WTC11 (cell line): ENCODE measurements at regions not wholly inside any gene's neighbourhood (a gene's known extent, or its start where the extent isn't known, plus 50 kb on each side); places are given as distances from the start of the nearest gene placed in this dataset.

Source experiments
- ATAC-seq: fragments of 200-7000 bp; cut with Tn5 transposase; 2 replicates; pipeline ENCODE4 v1.10.0; 2021; ENCODE audit warnings: mild to moderate bottlenecking, moderate library complexity
- CTCF ChIA-PET: fragments of 300-600 bp; sonication (Branson Sonifier 250); formaldehyde crosslinking; loops from one replicate; lab custom pipeline; 2021; ENCODE audit warnings: antibody characterized with exemption; lab: Charles Lee
- POLR2A ChIA-PET: fragments of 350-600 bp; sonication (Branson Sonifier 250); formaldehyde crosslinking; loops from one replicate; lab custom pipeline; 2021; ENCODE audit warnings: antibody characterized with exemption; lab: Charles Lee
- DNase-seq: peaks from one replicate; pipeline ENCODE4 v3.0.0; 2021; ENCODE audit warnings: low spot score
- H3K27ac Mint-ChIP-seq: 2 replicates; pipeline ENCODE4 v1.8.0; 2021; ENCODE audit warnings: mixed read lengths
- H3K27me3 Mint-ChIP-seq: 2 replicates; pipeline ENCODE4 v1.8.0; 2021; ENCODE audit warnings: low read depth, mild to moderate bottlenecking, moderate library complexity, mixed read lengths
- H3K36me3 Mint-ChIP-seq: 2 replicates; pipeline ENCODE4 v1.8.0; 2021; ENCODE audit warnings: mixed read lengths
- H3K4me1 Mint-ChIP-seq: 2 replicates; pipeline ENCODE4 v1.8.0; 2022; ENCODE audit warnings: mixed read lengths
- H3K4me3 Mint-ChIP-seq: 2 replicates; pipeline ENCODE4 v1.8.0; 2021; ENCODE audit warnings: mild to moderate bottlenecking, moderate library complexity, mixed read lengths
- H3K9me3 Mint-ChIP-seq: 2 replicates; pipeline ENCODE4 v1.8.0; 2021; ENCODE audit warnings: mixed read lengths
- ATF1 ChIP-seq: sonication (generic); formaldehyde crosslinking; IDR thresholded peaks from 2 replicates; pipeline ENCODE4 v1.8.1; 2023; ENCODE audit warnings: mild to moderate bottlenecking, moderate library complexity, missing genetic modification reagents
- CDX4 ChIP-seq: fragments of 250-450 bp; sonication (Bioruptor Pico); IDR thresholded peaks from 2 replicates; pipeline ENCODE4 v1.9.0; 2021; ENCODE audit warnings: moderate library complexity, mild to moderate bottlenecking, inconsistent platforms, borderline replicate concordance
- CREB1 ChIP-seq: sonication (generic); formaldehyde crosslinking; IDR thresholded peaks from 2 replicates; pipeline ENCODE4 v1.8.0; 2023; ENCODE audit warnings: mild to moderate bottlenecking, missing genetic modification reagents
- E2F4 ChIP-seq: sonication (generic); formaldehyde crosslinking; IDR thresholded peaks from 2 replicates; pipeline ENCODE4 v1.8.1; 2022; ENCODE audit warnings: low read depth, mild to moderate bottlenecking, moderate library complexity, missing genetic modification reagents, borderline replicate concordance
- MYBL2 ChIP-seq: sonication (generic); formaldehyde crosslinking; IDR thresholded peaks from 2 replicates; pipeline ENCODE4 v1.8.1; 2023; ENCODE audit warnings: mild to moderate bottlenecking, moderate library complexity, missing genetic modification reagents
- PRDM15 ChIP-seq: sonication (generic); formaldehyde crosslinking; IDR thresholded peaks from 2 replicates; pipeline ENCODE4 v1.8.0; 2022; ENCODE audit warnings: missing genetic modification reagents
- SOX15 ChIP-seq: fragments of 250-450 bp; sonication (Bioruptor Pico); IDR thresholded peaks from 2 replicates; pipeline ENCODE4 v1.9.0; 2021; ENCODE audit warnings: mild to moderate bottlenecking
- TCF7 ChIP-seq: sonication (generic); formaldehyde crosslinking; IDR thresholded peaks from 2 replicates; pipeline ENCODE4 v1.8.0; 2022; ENCODE audit warnings: mild to moderate bottlenecking, low read depth, missing genetic modification reagents, moderate library complexity
- TEAD4 ChIP-seq: sonication (generic); formaldehyde crosslinking; IDR thresholded peaks from 2 replicates; pipeline ENCODE4 v1.8.0; 2022; ENCODE audit warnings: mild to moderate bottlenecking, missing genetic modification reagents
- ZNF219 ChIP-seq: sonication (generic); formaldehyde crosslinking; IDR thresholded peaks from 2 replicates; pipeline ENCODE4 v1.8.0; 2023; ENCODE audit warnings: missing genetic modification reagents, mild to moderate bottlenecking, borderline replicate concordance
- ZNF317 ChIP-seq: sonication (generic); formaldehyde crosslinking; IDR thresholded peaks from 2 replicates; pipeline ENCODE4 v1.8.1; 2023; ENCODE audit warnings: low read depth, mild to moderate bottlenecking, moderate library complexity, missing genetic modification reagents, borderline replicate concordance
- ZNF396 ChIP-seq: fragments of 250-450 bp; sonication (Bioruptor Pico); IDR thresholded peaks from 2 replicates; pipeline ENCODE4 v1.8.0; 2021; ENCODE audit warnings: mild to moderate bottlenecking, moderate library complexity, borderline replicate concordance
- TF ChIP-seq, protein P1 (sequence below): sonication (generic); formaldehyde crosslinking; IDR thresholded peaks from 2 replicates; pipeline ENCODE4 v1.8.0; 2023; ENCODE audit warnings: mild to moderate bottlenecking, missing genetic modification reagents
- TF ChIP-seq, protein P2 (sequence below): sonication (generic); formaldehyde crosslinking; IDR thresholded peaks from 2 replicates; pipeline ENCODE4 v1.8.1; 2022; ENCODE audit warnings: low read depth, missing genetic modification reagents, borderline replicate concordance
- TF ChIP-seq, protein P3 (sequence below): sonication (generic); formaldehyde crosslinking; IDR thresholded peaks from 2 replicates; pipeline ENCODE4 v1.8.1; 2023; ENCODE audit warnings: mild to moderate bottlenecking, missing genetic modification reagents, moderate library complexity
- TF ChIP-seq, protein P4 (sequence below): fragments of 250-450 bp; sonication (Bioruptor Pico); IDR thresholded peaks from 2 replicates; pipeline ENCODE4 v2.1.2; 2022; ENCODE audit warnings: mild to moderate bottlenecking, moderate library complexity
- TF ChIP-seq, protein P5 (sequence below): fragments of 200-600 bp; IDR thresholded peaks from 2 replicates; pipeline ENCODE4 v1.8.0; 2022; ENCODE audit warnings: antibody characterized with exemption
- TF ChIP-seq, protein P6 (sequence below): sonication (generic); formaldehyde crosslinking; conservative IDR thresholded peaks from 2 replicates; pipeline ENCODE4 v1.8.1; 2022; ENCODE audit warnings: mild to moderate bottlenecking, missing genetic modification reagents

- H3K36me3 Mint-ChIP-seq = peaks cover 20% of the 10 kb centered on the region
- H3K27ac Mint-ChIP-seq = no peak overlapping the region
- no peaks in the 10 kb centered on the region; the same call in 1 of the 2 replicates for H3K27me3 Mint-ChIP-seq
- no peaks in the 10 kb centered on the region for H3K4me1 Mint-ChIP-seq
- POLR2A ChIA-PET = no interaction called here
- TF ChIP-seq CDX4 (CRISPR knock-in tag) (no peak), E2F4 (no peak), MYBL2 (CRISPR knock-in tag) (no peak), ZNF317 (CRISPR knock-in tag) (no peak), TCF7 (CRISPR knock-in tag) (no peak), ZNF396 (CRISPR knock-in tag) (no peak), ATF1 (no peak), PRDM15 (CRISPR knock-in tag) (no peak), ZNF219 (CRISPR knock-in tag) (no peak), CREB1 (CRISPR knock-in tag) (no peak), SOX15 (CRISPR knock-in tag) (no peak), TEAD4 (CRISPR knock-in tag) (no peak)
- TF ChIP-seq, protein P1, sequence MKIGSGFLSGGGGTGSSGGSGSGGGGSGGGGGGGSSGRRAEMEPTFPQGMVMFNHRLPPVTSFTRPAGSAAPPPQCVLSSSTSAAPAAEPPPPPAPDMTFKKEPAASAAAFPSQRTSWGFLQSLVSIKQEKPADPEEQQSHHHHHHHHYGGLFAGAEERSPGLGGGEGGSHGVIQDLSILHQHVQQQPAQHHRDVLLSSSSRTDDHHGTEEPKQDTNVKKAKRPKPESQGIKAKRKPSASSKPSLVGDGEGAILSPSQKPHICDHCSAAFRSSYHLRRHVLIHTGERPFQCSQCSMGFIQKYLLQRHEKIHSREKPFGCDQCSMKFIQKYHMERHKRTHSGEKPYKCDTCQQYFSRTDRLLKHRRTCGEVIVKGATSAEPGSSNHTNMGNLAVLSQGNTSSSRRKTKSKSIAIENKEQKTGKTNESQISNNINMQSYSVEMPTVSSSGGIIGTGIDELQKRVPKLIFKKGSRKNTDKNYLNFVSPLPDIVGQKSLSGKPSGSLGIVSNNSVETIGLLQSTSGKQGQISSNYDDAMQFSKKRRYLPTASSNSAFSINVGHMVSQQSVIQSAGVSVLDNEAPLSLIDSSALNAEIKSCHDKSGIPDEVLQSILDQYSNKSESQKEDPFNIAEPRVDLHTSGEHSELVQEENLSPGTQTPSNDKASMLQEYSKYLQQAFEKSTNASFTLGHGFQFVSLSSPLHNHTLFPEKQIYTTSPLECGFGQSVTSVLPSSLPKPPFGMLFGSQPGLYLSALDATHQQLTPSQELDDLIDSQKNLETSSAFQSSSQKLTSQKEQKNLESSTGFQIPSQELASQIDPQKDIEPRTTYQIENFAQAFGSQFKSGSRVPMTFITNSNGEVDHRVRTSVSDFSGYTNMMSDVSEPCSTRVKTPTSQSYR (CRISPR knock-in tag) = no peak
- TF ChIP-seq, protein P2, sequence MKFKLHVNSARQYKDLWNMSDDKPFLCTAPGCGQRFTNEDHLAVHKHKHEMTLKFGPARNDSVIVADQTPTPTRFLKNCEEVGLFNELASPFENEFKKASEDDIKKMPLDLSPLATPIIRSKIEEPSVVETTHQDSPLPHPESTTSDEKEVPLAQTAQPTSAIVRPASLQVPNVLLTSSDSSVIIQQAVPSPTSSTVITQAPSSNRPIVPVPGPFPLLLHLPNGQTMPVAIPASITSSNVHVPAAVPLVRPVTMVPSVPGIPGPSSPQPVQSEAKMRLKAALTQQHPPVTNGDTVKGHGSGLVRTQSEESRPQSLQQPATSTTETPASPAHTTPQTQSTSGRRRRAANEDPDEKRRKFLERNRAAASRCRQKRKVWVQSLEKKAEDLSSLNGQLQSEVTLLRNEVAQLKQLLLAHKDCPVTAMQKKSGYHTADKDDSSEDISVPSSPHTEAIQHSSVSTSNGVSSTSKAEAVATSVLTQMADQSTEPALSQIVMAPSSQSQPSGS (CRISPR knock-in tag) = no peak
- TF ChIP-seq, protein P3, sequence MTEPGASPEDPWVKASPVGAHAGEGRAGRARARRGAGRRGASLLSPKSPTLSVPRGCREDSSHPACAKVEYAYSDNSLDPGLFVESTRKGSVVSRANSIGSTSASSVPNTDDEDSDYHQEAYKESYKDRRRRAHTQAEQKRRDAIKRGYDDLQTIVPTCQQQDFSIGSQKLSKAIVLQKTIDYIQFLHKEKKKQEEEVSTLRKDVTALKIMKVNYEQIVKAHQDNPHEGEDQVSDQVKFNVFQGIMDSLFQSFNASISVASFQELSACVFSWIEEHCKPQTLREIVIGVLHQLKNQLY (CRISPR knock-in tag) = no peak
- TF ChIP-seq, protein P4, sequence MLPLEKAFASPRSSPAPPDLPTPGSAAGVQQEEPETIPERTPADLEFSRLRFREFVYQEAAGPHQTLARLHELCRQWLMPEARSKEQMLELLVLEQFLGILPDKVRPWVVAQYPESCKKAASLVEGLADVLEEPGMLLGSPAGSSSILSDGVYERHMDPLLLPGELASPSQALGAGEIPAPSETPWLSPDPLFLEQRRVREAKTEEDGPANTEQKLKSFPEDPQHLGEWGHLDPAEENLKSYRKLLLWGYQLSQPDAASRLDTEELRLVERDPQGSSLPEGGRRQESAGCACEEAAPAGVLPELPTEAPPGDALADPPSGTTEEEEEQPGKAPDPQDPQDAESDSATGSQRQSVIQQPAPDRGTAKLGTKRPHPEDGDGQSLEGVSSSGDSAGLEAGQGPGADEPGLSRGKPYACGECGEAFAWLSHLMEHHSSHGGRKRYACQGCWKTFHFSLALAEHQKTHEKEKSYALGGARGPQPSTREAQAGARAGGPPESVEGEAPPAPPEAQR (CRISPR knock-in tag) = no peak
- TF ChIP-seq, protein P5, sequence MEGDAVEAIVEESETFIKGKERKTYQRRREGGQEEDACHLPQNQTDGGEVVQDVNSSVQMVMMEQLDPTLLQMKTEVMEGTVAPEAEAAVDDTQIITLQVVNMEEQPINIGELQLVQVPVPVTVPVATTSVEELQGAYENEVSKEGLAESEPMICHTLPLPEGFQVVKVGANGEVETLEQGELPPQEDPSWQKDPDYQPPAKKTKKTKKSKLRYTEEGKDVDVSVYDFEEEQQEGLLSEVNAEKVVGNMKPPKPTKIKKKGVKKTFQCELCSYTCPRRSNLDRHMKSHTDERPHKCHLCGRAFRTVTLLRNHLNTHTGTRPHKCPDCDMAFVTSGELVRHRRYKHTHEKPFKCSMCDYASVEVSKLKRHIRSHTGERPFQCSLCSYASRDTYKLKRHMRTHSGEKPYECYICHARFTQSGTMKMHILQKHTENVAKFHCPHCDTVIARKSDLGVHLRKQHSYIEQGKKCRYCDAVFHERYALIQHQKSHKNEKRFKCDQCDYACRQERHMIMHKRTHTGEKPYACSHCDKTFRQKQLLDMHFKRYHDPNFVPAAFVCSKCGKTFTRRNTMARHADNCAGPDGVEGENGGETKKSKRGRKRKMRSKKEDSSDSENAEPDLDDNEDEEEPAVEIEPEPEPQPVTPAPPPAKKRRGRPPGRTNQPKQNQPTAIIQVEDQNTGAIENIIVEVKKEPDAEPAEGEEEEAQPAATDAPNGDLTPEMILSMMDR = no peak
- TF ChIP-seq, protein P6, sequence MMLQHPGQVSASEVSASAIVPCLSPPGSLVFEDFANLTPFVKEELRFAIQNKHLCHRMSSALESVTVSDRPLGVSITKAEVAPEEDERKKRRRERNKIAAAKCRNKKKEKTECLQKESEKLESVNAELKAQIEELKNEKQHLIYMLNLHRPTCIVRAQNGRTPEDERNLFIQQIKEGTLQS (CRISPR knock-in tag) = no peak
- DNase-seq (no peak), ATAC-seq (no peak)
- CTCF ChIA-PET = no interaction called here
- peaks cover 52% of the 10 kb centered on the region for H3K9me3 Mint-ChIP-seq
- no peak overlapping the region for H3K4me3 Mint-ChIP-seq
These were observed 755.6 kb downstream of the TYW1 start for GRCh38 chr7:67752227-67752626.
